Upper lobe of left lung (tissue), 4 donors: ENCODE measurements at regions not wholly inside any gene's neighbourhood (a gene's known extent, or its start where the extent isn't known, plus 50 kb on each side); places are given as distances from the start of the nearest gene placed in this dataset.

Source experiments
- CTCF ChIP-seq, 6 experiments: fragments of 450-650 bp in 4 of 6; fragments of 200-600 bp in 2 of 6; sonication (generic) in 2 of 6; IDR thresholded peaks; one replicate each; pipeline ENCODE4 v1.5.1; 2016 to 2019; ENCODE audit warnings: antibody characterized with exemption in 6 of 6
- EP300 ChIP-seq, 4 donors: sonication (generic); formaldehyde crosslinking; IDR thresholded peaks; one replicate each; pipeline ENCODE4 v1.5.1; 2017; ENCODE audit warnings: antibody characterized with exemption in 4 of 4, control low read depth in 2 of 4
- POLR2A ChIP-seq, 4 donors: fragments of 450-650 bp; IDR thresholded peaks; one replicate each; pipeline ENCODE4 v1.5.1; 2016 to 2017; ENCODE audit warnings: antibody characterized with exemption in 4 of 4, mild to moderate bottlenecking in 2 of 4
- POLR2AphosphoS5 ChIP-seq, 2 donors: sonication (generic); formaldehyde crosslinking; IDR thresholded peaks; one replicate each; pipeline ENCODE4 v1.5.1; 2017; ENCODE audit warnings: antibody characterized with exemption in 2 of 2

GRCh38 chr12:58105225-58106119 is 164.1 kb downstream of the ATP23 start:
- no peak for TF ChIP-seq EP300 (IDR thresholded peaks at IDR 0.05)
- no peak for TF ChIP-seq CTCF (IDR thresholded peaks at IDR 0.05)
- TF ChIP-seq POLR2A (IDR thresholded peaks at IDR 0.05), result no peak
- TF ChIP-seq POLR2AphosphoS5 (IDR thresholded peaks at IDR 0.05), result no peak
